Adipocyte (in vitro differentiated cells): ENCODE measurements at regions not wholly inside any gene's neighbourhood (a gene's known extent, or its start where the extent isn't known, plus 50 kb on each side); places are given as distances from the start of the nearest gene placed in this dataset.
A peak's percentile ranks its signal among the peaks of the same experiment; 100 is the strongest.

ENCODE experiments used
- DNase-seq: peaks from one replicate; pipeline ENCODE4 v3.0.0-alpha.2; 2015; ENCODE audit warnings: low read depth
- H3K27me3 ChIP-seq: replicated peaks from 2 replicates; pipeline ENCODE4 v1.7.0; 2013; ENCODE audit warnings: mild to moderate bottlenecking, low read length, moderate library complexity; ENCODE audit not compliant: control insufficient read depth, insufficient read depth
- H3K36me3 ChIP-seq: 2 replicates; pipeline ENCODE4 v1.7.0; 2013; ENCODE audit warnings: low read length, mild to moderate bottlenecking, moderate library complexity; ENCODE audit not compliant: control insufficient read depth, insufficient read depth, severe bottlenecking
- H3K4me1 ChIP-seq: 2 replicates; pipeline ENCODE4 v1.7.0; 2013; ENCODE audit warnings: mild to moderate bottlenecking, low read length, moderate library complexity; ENCODE audit not compliant: control insufficient read depth, insufficient read depth
- H3K4me3 ChIP-seq: 2 replicates; pipeline ENCODE4 v1.7.0; 2013; ENCODE audit warnings: mild to moderate bottlenecking, low read length, moderate library complexity
- H3K9ac ChIP-seq: 2 replicates; pipeline ENCODE4 v1.7.0; 2013; ENCODE audit warnings: mild to moderate bottlenecking, low read length, moderate library complexity
- H3K9me3 ChIP-seq: 2 replicates; pipeline ENCODE4 v1.7.0; 2013; ENCODE audit warnings: mild to moderate bottlenecking, low read length, moderate library complexity; ENCODE audit not compliant: control insufficient read depth

GRCh38 chr1:9179463-9180110 is 50.7 kb upstream of the GPR157 start:
- H3K36me3 ChIP-seq, result peaks cover 32% of the 10 kb centered on the region
- H3K27me3 ChIP-seq, result no peaks in the 10 kb centered on the region
- peak overlapping the region; percentile 89 for H3K4me3 ChIP-seq
- no peak for DNase-seq
- H3K4me1 ChIP-seq, result peaks cover 21% of the 10 kb centered on the region
- H3K9ac ChIP-seq, result no peak overlapping the region
- H3K9me3 ChIP-seq, result no peaks in the 10 kb centered on the region

- peaks cover 19% of the 10 kb centered on the region for H3K4me1 ChIP-seq
- peak overlapping the region; percentile 100 for H3K9ac ChIP-seq
- DNase-seq, result peak; percentile 31
- H3K27me3 ChIP-seq, result no peaks in the 10 kb centered on the region
- H3K9me3 ChIP-seq, result no peaks in the 10 kb centered on the region
- H3K4me3 ChIP-seq, result peak overlapping the region; percentile 89
- H3K36me3 ChIP-seq, result peaks cover 26% of the 10 kb centered on the region
These were observed 51.4 kb upstream of the GPR157 start for GRCh38 chr1:9180111-9180819.

GRCh38 chr1:9181176-9181906 is 52.4 kb upstream of the GPR157 start:
- no peaks in the 10 kb centered on the region for H3K9me3 ChIP-seq
- peaks cover 21% of the 10 kb centered on the region for H3K36me3 ChIP-seq
- H3K9ac ChIP-seq, result peak overlapping the region; percentile 100
- peak overlapping the region; percentile 89 for H3K4me3 ChIP-seq
- DNase-seq, result peak; percentile 89
- H3K4me1 ChIP-seq, result peaks cover 25% of the 10 kb centered on the region
- H3K27me3 ChIP-seq, result no peaks in the 10 kb centered on the region

GRCh38 chr1:9181990-9182783 is 52.4 kb upstream of the H6PD start:
- Histone ChIP-seq H3K36me3 (peaks cover 13% of the 10 kb centered on the region), H3K9ac (peak overlapping the region; percentile 100), H3K27me3 (no peaks in the 10 kb centered on the region), H3K4me3 (peak overlapping the region; percentile 89), H3K4me1 (peaks cover 31% of the 10 kb centered on the region), H3K9me3 (no peaks in the 10 kb centered on the region)
- peak; percentile 75 for DNase-seq

GRCh38 chr1:9182784-9183257 is 51.8 kb upstream of the H6PD start:
- Histone ChIP-seq H3K9ac (peak overlapping the region; percentile 100), H3K9me3 (no peaks in the 10 kb centered on the region), H3K4me1 (peaks cover 31% of the 10 kb centered on the region), H3K4me3 (peak overlapping the region; percentile 89), H3K36me3 (peaks cover 12% of the 10 kb centered on the region), H3K27me3 (no peaks in the 10 kb centered on the region)
- DNase-seq, result peak; percentile 54

GRCh38 chr1:9183441-9183840 is 51.1 kb upstream of the H6PD start:
- H3K4me3 ChIP-seq, result peak overlapping the region; percentile 89
- no peaks in the 10 kb centered on the region for H3K9me3 ChIP-seq
- H3K27me3 ChIP-seq, result no peaks in the 10 kb centered on the region
- peaks cover 7% of the 10 kb centered on the region for H3K36me3 ChIP-seq
- no peak for DNase-seq
- peaks cover 31% of the 10 kb centered on the region for H3K4me1 ChIP-seq
- H3K9ac ChIP-seq, result peak overlapping the region; percentile 100

GRCh38 chr1:9183898-9184297 is 50.7 kb upstream of the H6PD start:
- Histone ChIP-seq H3K27me3 (no peaks in the 10 kb centered on the region), H3K9ac (peak overlapping the region; percentile 100), H3K4me3 (peak overlapping the region; percentile 89), H3K36me3 (peaks cover 2% of the 10 kb centered on the region), H3K9me3 (no peaks in the 10 kb centered on the region), H3K4me1 (peaks cover 31% of the 10 kb centered on the region)
- no peak for DNase-seq

GRCh38 chr1:9184749-9185148 is 49.8 kb upstream of the H6PD start:
- Histone ChIP-seq H3K4me1 (peaks cover 31% of the 10 kb centered on the region), H3K9ac (no peak overlapping the region), H3K27me3 (no peaks in the 10 kb centered on the region), H3K9me3 (no peaks in the 10 kb centered on the region), H3K36me3 (no peaks in the 10 kb centered on the region), H3K4me3 (no peak overlapping the region)
- DNase-seq, result no peak
